Endothelial cell of umbilical vein (primary cell): ENCODE measurements at regions not wholly inside any gene's neighbourhood (a gene's known extent, or its start where the extent isn't known, plus 50 kb on each side); places are given as distances from the start of the nearest gene placed in this dataset.
A peak's percentile ranks its signal among the peaks of the same experiment; 100 is the strongest.

Experiments used
- BruUV-seq: library from RNA; stranded (reverse); fragments of 400-500 nt; replicated peaks from 2 replicates; lab custom pipeline; 2021; lab: Mats Ljungman, UMichigan
- CTCF ChIA-PET: fragments of 300-600, 350-600 bp; sonication (Branson Sonifier 250); formaldehyde crosslinking; loops from one replicate; lab custom pipeline; 2021; ENCODE audit warnings: antibody characterized with exemption, inconsistent platforms; lab: Charles Lee
- POLR2A ChIA-PET: fragments of 300-600, 350-600 bp; sonication (Branson Sonifier 250); formaldehyde crosslinking; loops from one replicate; lab custom pipeline; 2021; ENCODE audit warnings: antibody characterized with exemption, inconsistent platforms; lab: Charles Lee
- DNase-seq: peaks from one replicate; pipeline ENCODE4 v3.0.0-alpha.2; 2011; ENCODE audit warnings: low read depth, low spot score
- FAIRE-seq: peaks from 2 replicates; lab custom pipeline; 2011; peaks lifted over from hg19 to GRCh38; lab: Jason Lieb, UNC
- H2AFZ ChIP-seq: 2 replicates; pipeline ENCODE4 v1.6.0; 2012; ENCODE audit warnings: low read depth, low read length, control low read depth, inconsistent platforms
- H3K27ac ChIP-seq: 2 replicates; pipeline ENCODE4 v1.5.1; 2011; ENCODE audit warnings: low read depth, mild to moderate bottlenecking, control low read depth, low read length, moderate library complexity; ENCODE audit not compliant: insufficient read depth
- H3K27me3 ChIP-seq, 2 experiments: 2 replicates each; pipeline versions ENCODE4 v1.6.0 to v1.6.1; 2011; ENCODE audit warnings: low read length in 2 of 2, mixed read lengths in 1 of 2; ENCODE audit not compliant: control insufficient read depth in 2 of 2, insufficient read depth in 2 of 2
- H3K36me3 ChIP-seq, 2 experiments: 2 replicates in 1 of 2; 3 replicates in 1 of 2; pipeline ENCODE4 v1.5.1; 2011; ENCODE audit warnings: low read length in 2 of 2, mild to moderate bottlenecking in 1 of 2, moderate library complexity in 1 of 2; ENCODE audit not compliant: control insufficient read depth in 2 of 2, insufficient read depth in 2 of 2; ENCODE audit errors: extremely low read depth in 1 of 2
- H3K4me1 ChIP-seq: 3 replicates; pipeline ENCODE4 v1.5.1; 2011; ENCODE audit warnings: mild to moderate bottlenecking, low read length; ENCODE audit not compliant: control insufficient read depth, insufficient read depth; ENCODE audit errors: extremely low read depth
- H3K4me2 ChIP-seq: 2 replicates; pipeline ENCODE4 v1.6.1; 2011; ENCODE audit warnings: low read length, control low read depth, mixed read lengths; ENCODE audit not compliant: insufficient read depth
- H3K4me3 ChIP-seq, 3 experiments: fragments of 200-600 bp in 1 of 3; sonication (generic), shearing (Covaris generic) in 1 of 3; replicated peaks in 1 of 3; 2 replicates each; pipeline ENCODE4 v1.5.1; 2011 to 2016; ENCODE audit warnings: control low read depth in 3 of 3, low read length in 3 of 3, mild to moderate bottlenecking in 2 of 3, inconsistent platforms in 1 of 3, low read depth in 1 of 3, moderate library complexity in 1 of 3; ENCODE audit not compliant: insufficient read depth in 1 of 3
- H3K79me2 ChIP-seq: 2 replicates; pipeline ENCODE4 v1.6.0; 2012; ENCODE audit warnings: low read length, inconsistent platforms; ENCODE audit not compliant: control insufficient read depth, insufficient read depth
- H3K9ac ChIP-seq: replicated peaks from 2 replicates; pipeline ENCODE3; 2011; ENCODE audit warnings: low read length, control low read depth; ENCODE audit not compliant: insufficient read depth; ENCODE audit errors: extremely low read depth
- H3K9me1 ChIP-seq: replicated peaks from 3 replicates; pipeline ENCODE4 v1.6.0; 2011; ENCODE audit warnings: mild to moderate bottlenecking, low read length; ENCODE audit not compliant: control insufficient read depth, insufficient read depth; ENCODE audit errors: extremely low read depth
- H3K9me3 ChIP-seq: replicated peaks from 2 replicates; pipeline ENCODE4 v1.5.1; 2012; ENCODE audit warnings: low read length, inconsistent platforms; ENCODE audit not compliant: control insufficient read depth, insufficient read depth
- H4K20me1 ChIP-seq: replicated peaks from 2 replicates; pipeline ENCODE3; 2011; ENCODE audit warnings: mild to moderate bottlenecking, low read length; ENCODE audit not compliant: control insufficient read depth, insufficient read depth; ENCODE audit errors: extremely low read depth
- EZH2 ChIP-seq: IDR thresholded peaks from 2 replicates; pipeline ENCODE4 v1.6.1; 2012; ENCODE audit warnings: borderline replicate concordance, low read depth, mild to moderate bottlenecking, moderate library complexity, low read length, inconsistent platforms; ENCODE audit not compliant: severe bottlenecking
- FOS ChIP-seq: IDR thresholded peaks from 2 replicates; pipeline ENCODE4 v1.6.1; 2011; ENCODE audit warnings: mild to moderate bottlenecking, low read length, moderate library complexity, borderline replicate concordance; ENCODE audit not compliant: insufficient read depth
- GATA2 ChIP-seq: IDR thresholded peaks from 2 replicates; pipeline ENCODE4 v1.7.0; 2011; ENCODE audit warnings: low read depth, mild to moderate bottlenecking, moderate library complexity, mixed read lengths, low read length; ENCODE audit not compliant: insufficient read length, insufficient read depth
- JUN ChIP-seq: IDR thresholded peaks from 2 replicates; pipeline ENCODE4 v1.6.1; 2011; ENCODE audit warnings: borderline replicate concordance, low read depth; ENCODE audit not compliant: insufficient read length, insufficient read depth
- MYC ChIP-seq: IDR thresholded peaks from one replicate; pipeline ENCODE4 v1.6.1; 2011; ENCODE audit warnings: mild to moderate bottlenecking, low read depth, low read length
- POLR2A ChIP-seq: IDR thresholded peaks from 2 replicates; pipeline ENCODE4 v1.6.1; 2012; ENCODE audit warnings: low read depth, mild to moderate bottlenecking, control low read depth, low read length
- POLR2AphosphoS5 ChIP-seq: IDR thresholded peaks from 2 replicates; pipeline ENCODE4 v1.6.1; 2012; ENCODE audit warnings: low read depth, mild to moderate bottlenecking, control low read depth, low read length, moderate library complexity; ENCODE audit not compliant: insufficient read depth
- dilution Hi-C: fragments of 300-500 bp; cut with MboI; formaldehyde crosslinking; loops from one replicate; pipeline ENCODE4 v1.15.0; 2019; ENCODE audit warnings: low sequenced_read_pairs; ENCODE audit not compliant: extremely low pct_ligation_motif_present
- intact Hi-C: fragments of 100-400 bp; cut with micrococcal nuclease; formaldehyde crosslinking; loops from one replicate; pipeline ENCODE4 v1.10.0; 2022
- TF ChIP-seq, protein P1 (sequence below), 2 donors: IDR thresholded peaks; 1 replicate in 1 of 2; 2 replicates in 1 of 2; pipeline ENCODE4 v1.5.1; 2011; ENCODE audit warnings: low read length in 2 of 2, mild to moderate bottlenecking in 2 of 2, moderate library complexity in 2 of 2, control low read depth in 1 of 2, inconsistent platforms in 1 of 2, low read depth in 1 of 2; ENCODE audit not compliant: insufficient read depth in 1 of 2; ENCODE audit errors: extremely low read depth in 1 of 2
- TF ChIP-seq, protein P2 (sequence below): IDR thresholded peaks from 2 replicates; pipeline ENCODE4 v1.6.1; 2011; ENCODE audit not compliant: insufficient read depth, insufficient read length

DNA sequence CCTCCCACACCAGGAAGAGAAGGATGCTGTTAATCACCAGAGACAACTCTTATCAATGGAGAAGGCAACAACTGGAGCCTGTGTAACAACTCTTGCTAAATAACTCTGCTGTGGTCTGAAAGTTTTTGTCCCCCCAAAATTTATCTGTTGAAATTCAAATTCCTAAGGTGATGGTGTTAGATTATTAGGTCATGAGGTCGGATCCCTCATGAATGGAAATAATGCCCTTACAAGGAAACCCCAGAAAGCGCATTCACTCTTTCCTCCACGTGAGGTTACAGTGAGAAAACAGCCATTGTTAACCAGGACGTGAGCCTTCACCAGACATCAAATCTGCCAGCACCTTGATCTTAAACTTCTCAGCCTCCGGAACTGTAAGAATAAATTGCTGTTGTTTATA, 141.9 kb upstream of the CXADR start:
- FAIRE-seq, result no peak
- no TSS peak for BruUV-seq

More for the DNA sequence above, 141.9 kb upstream of the CXADR start:
- Histone ChIP-seq H3K36me3 (no peaks in the 10 kb centered on the region), H3K4me2 (no peak overlapping the region), H3K27me3 (no peaks in the 10 kb centered on the region), H3K4me1 (peaks cover 17% of the 10 kb centered on the region), H2AFZ (no peak overlapping the region), H3K79me2 (no peaks in the 10 kb centered on the region), H3K27ac (no peak overlapping the region), H3K9ac (peak overlapping the region; percentile 1), H3K9me1 (no peaks in the 10 kb centered on the region), H3K4me3 (no peak overlapping the region), H4K20me1 (no peaks in the 10 kb centered on the region), H3K9me3 (no peaks in the 10 kb centered on the region)
- dilution Hi-C loops (no loop called here), intact Hi-C loops (no loop called here)
- ChIA-PET POLR2A (no interaction called here), CTCF (interaction anchor here (1.2 kb wide), 1 partner anchor 16 kb away, joined by 4 read pairs; no protein-coding TSS in a partner anchor)
- no peak for DNase-seq
- TF ChIP-seq FOS (no peak), POLR2AphosphoS5 (no peak), POLR2A (no peak), JUN (no peak), GATA2 (no peak), EZH2 (no peak), MYC (no peak)
- TF ChIP-seq, protein P1, sequence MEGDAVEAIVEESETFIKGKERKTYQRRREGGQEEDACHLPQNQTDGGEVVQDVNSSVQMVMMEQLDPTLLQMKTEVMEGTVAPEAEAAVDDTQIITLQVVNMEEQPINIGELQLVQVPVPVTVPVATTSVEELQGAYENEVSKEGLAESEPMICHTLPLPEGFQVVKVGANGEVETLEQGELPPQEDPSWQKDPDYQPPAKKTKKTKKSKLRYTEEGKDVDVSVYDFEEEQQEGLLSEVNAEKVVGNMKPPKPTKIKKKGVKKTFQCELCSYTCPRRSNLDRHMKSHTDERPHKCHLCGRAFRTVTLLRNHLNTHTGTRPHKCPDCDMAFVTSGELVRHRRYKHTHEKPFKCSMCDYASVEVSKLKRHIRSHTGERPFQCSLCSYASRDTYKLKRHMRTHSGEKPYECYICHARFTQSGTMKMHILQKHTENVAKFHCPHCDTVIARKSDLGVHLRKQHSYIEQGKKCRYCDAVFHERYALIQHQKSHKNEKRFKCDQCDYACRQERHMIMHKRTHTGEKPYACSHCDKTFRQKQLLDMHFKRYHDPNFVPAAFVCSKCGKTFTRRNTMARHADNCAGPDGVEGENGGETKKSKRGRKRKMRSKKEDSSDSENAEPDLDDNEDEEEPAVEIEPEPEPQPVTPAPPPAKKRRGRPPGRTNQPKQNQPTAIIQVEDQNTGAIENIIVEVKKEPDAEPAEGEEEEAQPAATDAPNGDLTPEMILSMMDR (IDR thresholded peaks at IDR 0.05; ENCODE audit: extremely low read depth in 1 of 2, insufficient read depth in 1 of 2, low read depth in 1 of 2, low read length in 2 of 2), result no peak
- TF ChIP-seq, protein P2, sequence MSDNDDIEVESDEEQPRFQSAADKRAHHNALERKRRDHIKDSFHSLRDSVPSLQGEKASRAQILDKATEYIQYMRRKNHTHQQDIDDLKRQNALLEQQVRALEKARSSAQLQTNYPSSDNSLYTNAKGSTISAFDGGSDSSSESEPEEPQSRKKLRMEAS, result no peak
